Endothelial cell of umbilical vein (primary cell): ENCODE measurements at regions not wholly inside any gene's neighbourhood (a gene's known extent, or its start where the extent isn't known, plus 50 kb on each side); places are given as distances from the start of the nearest gene placed in this dataset.

ENCODE experiments used
- BruUV-seq: library from RNA; stranded (reverse); fragments of 400-500 nt; replicated peaks from 2 replicates; lab custom pipeline; 2021; lab: Mats Ljungman, UMichigan
- CTCF ChIA-PET: fragments of 300-600, 350-600 bp; sonication (Branson Sonifier 250); formaldehyde crosslinking; loops from one replicate; lab custom pipeline; 2021; ENCODE audit warnings: antibody characterized with exemption, inconsistent platforms; lab: Charles Lee
- POLR2A ChIA-PET: fragments of 300-600, 350-600 bp; sonication (Branson Sonifier 250); formaldehyde crosslinking; loops from one replicate; lab custom pipeline; 2021; ENCODE audit warnings: antibody characterized with exemption, inconsistent platforms; lab: Charles Lee
- DNase-seq: peaks from one replicate; pipeline ENCODE4 v3.0.0-alpha.2; 2011; ENCODE audit warnings: low read depth, low spot score
- FAIRE-seq: peaks from 2 replicates; lab custom pipeline; 2011; peaks lifted over from hg19 to GRCh38; lab: Jason Lieb, UNC
- H2AFZ ChIP-seq: 2 replicates; pipeline ENCODE4 v1.6.0; 2012; ENCODE audit warnings: low read depth, low read length, control low read depth, inconsistent platforms
- H3K27ac ChIP-seq: 2 replicates; pipeline ENCODE4 v1.5.1; 2011; ENCODE audit warnings: low read depth, mild to moderate bottlenecking, control low read depth, low read length, moderate library complexity; ENCODE audit not compliant: insufficient read depth
- H3K27me3 ChIP-seq, 2 experiments: 2 replicates each; pipeline versions ENCODE4 v1.6.0 to v1.6.1; 2011; ENCODE audit warnings: low read length in 2 of 2, mixed read lengths in 1 of 2; ENCODE audit not compliant: control insufficient read depth in 2 of 2, insufficient read depth in 2 of 2
- H3K36me3 ChIP-seq, 2 experiments: 2 replicates in 1 of 2; 3 replicates in 1 of 2; pipeline ENCODE4 v1.5.1; 2011; ENCODE audit warnings: low read length in 2 of 2, mild to moderate bottlenecking in 1 of 2, moderate library complexity in 1 of 2; ENCODE audit not compliant: control insufficient read depth in 2 of 2, insufficient read depth in 2 of 2; ENCODE audit errors: extremely low read depth in 1 of 2
- H3K4me1 ChIP-seq: 3 replicates; pipeline ENCODE4 v1.5.1; 2011; ENCODE audit warnings: mild to moderate bottlenecking, low read length; ENCODE audit not compliant: control insufficient read depth, insufficient read depth; ENCODE audit errors: extremely low read depth
- H3K4me2 ChIP-seq: 2 replicates; pipeline ENCODE4 v1.6.1; 2011; ENCODE audit warnings: low read length, control low read depth, mixed read lengths; ENCODE audit not compliant: insufficient read depth
- H3K4me3 ChIP-seq, 3 experiments: fragments of 200-600 bp in 1 of 3; sonication (generic), shearing (Covaris generic) in 1 of 3; replicated peaks in 1 of 3; 2 replicates each; pipeline ENCODE4 v1.5.1; 2011 to 2016; ENCODE audit warnings: control low read depth in 3 of 3, low read length in 3 of 3, mild to moderate bottlenecking in 2 of 3, inconsistent platforms in 1 of 3, low read depth in 1 of 3, moderate library complexity in 1 of 3; ENCODE audit not compliant: insufficient read depth in 1 of 3
- H3K79me2 ChIP-seq: 2 replicates; pipeline ENCODE4 v1.6.0; 2012; ENCODE audit warnings: low read length, inconsistent platforms; ENCODE audit not compliant: control insufficient read depth, insufficient read depth
- H3K9ac ChIP-seq: replicated peaks from 2 replicates; pipeline ENCODE3; 2011; ENCODE audit warnings: low read length, control low read depth; ENCODE audit not compliant: insufficient read depth; ENCODE audit errors: extremely low read depth
- H3K9me1 ChIP-seq: replicated peaks from 3 replicates; pipeline ENCODE4 v1.6.0; 2011; ENCODE audit warnings: mild to moderate bottlenecking, low read length; ENCODE audit not compliant: control insufficient read depth, insufficient read depth; ENCODE audit errors: extremely low read depth
- H3K9me3 ChIP-seq: replicated peaks from 2 replicates; pipeline ENCODE4 v1.5.1; 2012; ENCODE audit warnings: low read length, inconsistent platforms; ENCODE audit not compliant: control insufficient read depth, insufficient read depth
- H4K20me1 ChIP-seq: replicated peaks from 2 replicates; pipeline ENCODE3; 2011; ENCODE audit warnings: mild to moderate bottlenecking, low read length; ENCODE audit not compliant: control insufficient read depth, insufficient read depth; ENCODE audit errors: extremely low read depth
- EZH2 ChIP-seq: IDR thresholded peaks from 2 replicates; pipeline ENCODE4 v1.6.1; 2012; ENCODE audit warnings: borderline replicate concordance, low read depth, mild to moderate bottlenecking, moderate library complexity, low read length, inconsistent platforms; ENCODE audit not compliant: severe bottlenecking
- FOS ChIP-seq: IDR thresholded peaks from 2 replicates; pipeline ENCODE4 v1.6.1; 2011; ENCODE audit warnings: mild to moderate bottlenecking, low read length, moderate library complexity, borderline replicate concordance; ENCODE audit not compliant: insufficient read depth
- GATA2 ChIP-seq: IDR thresholded peaks from 2 replicates; pipeline ENCODE4 v1.7.0; 2011; ENCODE audit warnings: low read depth, mild to moderate bottlenecking, moderate library complexity, mixed read lengths, low read length; ENCODE audit not compliant: insufficient read length, insufficient read depth
- JUN ChIP-seq: IDR thresholded peaks from 2 replicates; pipeline ENCODE4 v1.6.1; 2011; ENCODE audit warnings: borderline replicate concordance, low read depth; ENCODE audit not compliant: insufficient read length, insufficient read depth
- MYC ChIP-seq: IDR thresholded peaks from one replicate; pipeline ENCODE4 v1.6.1; 2011; ENCODE audit warnings: mild to moderate bottlenecking, low read depth, low read length
- POLR2A ChIP-seq: IDR thresholded peaks from 2 replicates; pipeline ENCODE4 v1.6.1; 2012; ENCODE audit warnings: low read depth, mild to moderate bottlenecking, control low read depth, low read length
- POLR2AphosphoS5 ChIP-seq: IDR thresholded peaks from 2 replicates; pipeline ENCODE4 v1.6.1; 2012; ENCODE audit warnings: low read depth, mild to moderate bottlenecking, control low read depth, low read length, moderate library complexity; ENCODE audit not compliant: insufficient read depth
- dilution Hi-C: fragments of 300-500 bp; cut with MboI; formaldehyde crosslinking; loops from one replicate; pipeline ENCODE4 v1.15.0; 2019; ENCODE audit warnings: low sequenced_read_pairs; ENCODE audit not compliant: extremely low pct_ligation_motif_present
- intact Hi-C: fragments of 100-400 bp; cut with micrococcal nuclease; formaldehyde crosslinking; loops from one replicate; pipeline ENCODE4 v1.10.0; 2022
- TF ChIP-seq, protein P1 (sequence below): IDR thresholded peaks from 2 replicates; pipeline ENCODE4 v1.6.1; 2011; ENCODE audit not compliant: insufficient read depth, insufficient read length
- TF ChIP-seq, protein P2 (sequence below), 2 donors: IDR thresholded peaks; 1 replicate in 1 of 2; 2 replicates in 1 of 2; pipeline ENCODE4 v1.5.1; 2011; ENCODE audit warnings: low read length in 2 of 2, mild to moderate bottlenecking in 2 of 2, moderate library complexity in 2 of 2, control low read depth in 1 of 2, inconsistent platforms in 1 of 2, low read depth in 1 of 2; ENCODE audit not compliant: insufficient read depth in 1 of 2; ENCODE audit errors: extremely low read depth in 1 of 2

DNA sequence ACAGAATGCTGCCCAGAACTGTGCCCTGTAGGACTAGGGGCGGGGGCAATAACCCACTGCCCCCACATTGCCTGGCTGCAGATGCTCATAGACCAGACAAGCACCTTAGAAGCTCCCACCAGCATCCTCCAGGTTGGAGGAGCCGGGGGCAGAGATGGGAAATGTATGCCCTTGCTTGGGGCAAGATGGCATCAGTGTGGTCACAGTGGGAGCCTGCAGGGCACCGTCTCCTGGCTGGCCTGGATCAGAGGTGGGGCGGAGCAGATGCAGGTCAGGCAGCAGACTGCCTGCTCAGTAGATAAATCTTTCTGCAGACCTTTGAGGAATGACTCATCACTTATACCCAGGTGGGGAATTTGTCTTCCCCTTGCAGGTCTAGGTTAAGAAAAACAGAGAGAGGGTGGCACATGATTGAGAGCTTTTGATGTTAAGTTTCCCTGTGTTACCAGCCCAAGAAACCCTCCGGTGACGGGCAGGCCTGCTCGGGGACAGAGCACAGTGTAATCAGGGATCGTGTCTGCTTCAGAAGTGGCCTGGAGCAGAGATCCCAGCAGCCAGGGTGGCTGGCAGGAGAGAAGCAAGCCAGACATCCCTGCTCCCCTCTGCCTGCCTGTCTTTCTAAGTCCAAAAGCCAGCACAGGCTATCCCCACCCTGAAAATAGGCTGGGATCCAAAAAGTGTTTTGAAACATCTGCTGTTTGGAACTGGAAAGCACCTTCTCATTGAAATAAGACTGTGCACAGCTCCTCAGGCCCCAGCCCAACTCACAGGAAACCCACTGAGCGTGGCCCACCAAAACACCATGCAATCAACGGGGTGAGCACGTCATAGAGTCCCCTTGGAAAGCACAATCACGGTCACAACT, 50.7 kb upstream of the RPL38 start:
- H3K79me2 ChIP-seq, result no peaks in the 10 kb centered on the region
- H3K4me3 ChIP-seq, result no peak overlapping the region
- H4K20me1 ChIP-seq, result no peaks in the 10 kb centered on the region
- H3K27ac ChIP-seq, result no peak overlapping the region
- TF ChIP-seq EZH2 (no peak), JUN (no peak), MYC (no peak), FOS (no peak), POLR2AphosphoS5 (no peak), POLR2A (no peak), GATA2 (no peak)
- TF ChIP-seq, protein P1, sequence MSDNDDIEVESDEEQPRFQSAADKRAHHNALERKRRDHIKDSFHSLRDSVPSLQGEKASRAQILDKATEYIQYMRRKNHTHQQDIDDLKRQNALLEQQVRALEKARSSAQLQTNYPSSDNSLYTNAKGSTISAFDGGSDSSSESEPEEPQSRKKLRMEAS, result no peak
- TF ChIP-seq, protein P2, sequence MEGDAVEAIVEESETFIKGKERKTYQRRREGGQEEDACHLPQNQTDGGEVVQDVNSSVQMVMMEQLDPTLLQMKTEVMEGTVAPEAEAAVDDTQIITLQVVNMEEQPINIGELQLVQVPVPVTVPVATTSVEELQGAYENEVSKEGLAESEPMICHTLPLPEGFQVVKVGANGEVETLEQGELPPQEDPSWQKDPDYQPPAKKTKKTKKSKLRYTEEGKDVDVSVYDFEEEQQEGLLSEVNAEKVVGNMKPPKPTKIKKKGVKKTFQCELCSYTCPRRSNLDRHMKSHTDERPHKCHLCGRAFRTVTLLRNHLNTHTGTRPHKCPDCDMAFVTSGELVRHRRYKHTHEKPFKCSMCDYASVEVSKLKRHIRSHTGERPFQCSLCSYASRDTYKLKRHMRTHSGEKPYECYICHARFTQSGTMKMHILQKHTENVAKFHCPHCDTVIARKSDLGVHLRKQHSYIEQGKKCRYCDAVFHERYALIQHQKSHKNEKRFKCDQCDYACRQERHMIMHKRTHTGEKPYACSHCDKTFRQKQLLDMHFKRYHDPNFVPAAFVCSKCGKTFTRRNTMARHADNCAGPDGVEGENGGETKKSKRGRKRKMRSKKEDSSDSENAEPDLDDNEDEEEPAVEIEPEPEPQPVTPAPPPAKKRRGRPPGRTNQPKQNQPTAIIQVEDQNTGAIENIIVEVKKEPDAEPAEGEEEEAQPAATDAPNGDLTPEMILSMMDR (IDR thresholded peaks at IDR 0.05; ENCODE audit: extremely low read depth in 1 of 2, insufficient read depth in 1 of 2, low read depth in 1 of 2, low read length in 2 of 2), result no peak
- intact Hi-C loops, result no loop called here
- H3K4me1 ChIP-seq, result no peaks in the 10 kb centered on the region
- H3K4me2 ChIP-seq, result no peak overlapping the region
- H3K9ac ChIP-seq, result no peak overlapping the region
- H3K9me3 ChIP-seq, result no peaks in the 10 kb centered on the region
- no peak for FAIRE-seq
- ChIA-PET CTCF (no interaction called here), POLR2A (no interaction called here)
- no peaks in the 10 kb centered on the region for H3K27me3 ChIP-seq
- no peaks in the 10 kb centered on the region for H3K36me3 ChIP-seq
- no peaks in the 10 kb centered on the region for H3K9me1 ChIP-seq
- no peak for DNase-seq
- no TSS peak for BruUV-seq
- H2AFZ ChIP-seq, result no peak overlapping the region
- dilution Hi-C loops, result no loop called here
